SU-DHL-6 (cell line): ENCODE measurements at regions not wholly inside any gene's neighbourhood (a gene's known extent, or its start where the extent isn't known, plus 50 kb on each side); places are given as distances from the start of the nearest gene placed in this dataset.

Source experiments
- H2AFZ ChIP-seq: fragments of 200-600 bp; sonication (generic); 2 replicates; pipeline ENCODE4 v1.6.1; 2014; ENCODE audit warnings: low read depth, mild to moderate bottlenecking, moderate library complexity, mixed read lengths, antibody characterized with exemption, low read length; ENCODE audit not compliant: severe bottlenecking
- H3F3A ChIP-seq: fragments of 200-600 bp; shearing (Covaris generic); 2 replicates; pipeline ENCODE4 v1.6.0; 2016; ENCODE audit warnings: antibody characterized with exemption, mild to moderate bottlenecking; ENCODE audit not compliant: insufficient read depth
- H3K27ac ChIP-seq: fragments of 200-600 bp; sonication (generic); 2 replicates; pipeline ENCODE4 v1.5.1; 2016; ENCODE audit warnings: low read depth, mild to moderate bottlenecking, low read length, moderate library complexity, mixed read lengths
- H3K27me3 ChIP-seq: fragments of 200-600 bp; sonication (generic), shearing (Covaris generic); 2 replicates; pipeline ENCODE4 v1.6.0; 2014; ENCODE audit warnings: mild to moderate bottlenecking, low read length
- H3K36me3 ChIP-seq: fragments of 200-600 bp; sonication (generic); 2 replicates; pipeline ENCODE4 v1.6.1; 2014; ENCODE audit warnings: mild to moderate bottlenecking, low read length, mixed read lengths
- H3K4me2 ChIP-seq: fragments of 300-600, 200-600 bp; shearing (Covaris generic), sonication (generic); 2 replicates; pipeline ENCODE4 v1.6.0; 2014; ENCODE audit warnings: low read length, low read depth, mild to moderate bottlenecking; ENCODE audit not compliant: poor library complexity, severe bottlenecking
- H3K4me3 ChIP-seq: fragments of 200-600 bp; sonication (generic); 2 replicates; pipeline ENCODE4 v1.5.1; 2014; ENCODE audit warnings: antibody characterized with exemption, low read length, mild to moderate bottlenecking, mixed read lengths; ENCODE audit not compliant: insufficient read depth, poor library complexity, severe bottlenecking
- H3K79me2 ChIP-seq: fragments of 200-600 bp; sonication (generic); 2 replicates; pipeline ENCODE4 v1.6.1; 2014; ENCODE audit warnings: mild to moderate bottlenecking, low read length, moderate library complexity; ENCODE audit not compliant: insufficient read depth
- H3K9ac ChIP-seq: fragments of 200-600 bp; sonication (generic); 2 replicates; pipeline ENCODE4 v1.7.0; 2014; ENCODE audit warnings: mild to moderate bottlenecking, low read length
- H3K9me2 ChIP-seq: fragments of 200-600 bp; sonication (generic); replicated peaks from 2 replicates; pipeline ENCODE4 v1.6.1; 2014; ENCODE audit warnings: low read length; ENCODE audit not compliant: insufficient read depth
- H3K9me3 ChIP-seq: fragments of 200-600 bp; sonication (generic); 2 replicates; pipeline ENCODE4 v1.6.1; 2014; ENCODE audit warnings: low read length, mixed read lengths; ENCODE audit not compliant: insufficient read depth
- H4K20me1 ChIP-seq: fragments of 200-600 bp; sonication (generic); 2 replicates; pipeline ENCODE4 v1.6.1; 2014; ENCODE audit warnings: low read depth, mild to moderate bottlenecking, antibody characterized with exemption, low read length, moderate library complexity, mixed read lengths
- CTCF ChIP-seq: fragments of 200-600 bp; sonication (generic); IDR thresholded peaks from one replicate; pipeline ENCODE4 v1.5.1; 2017; ENCODE audit warnings: antibody characterized with exemption, mild to moderate bottlenecking, low read length, moderate library complexity; ENCODE audit not compliant: insufficient read depth, poor library complexity, severe bottlenecking
- EZH2phosphoT487 ChIP-seq: fragments of 200-600 bp; sonication (generic), shearing (Covaris generic); conservative IDR thresholded peaks from 2 replicates; pipeline ENCODE4 v1.6.1; 2018; ENCODE audit warnings: mild to moderate bottlenecking, antibody characterized with exemption, low read length, moderate library complexity, mixed read lengths

- H3K9me3 ChIP-seq, result no peaks in the 10 kb centered on the region
- H2AFZ ChIP-seq, result no peak overlapping the region
- no peak overlapping the region for H3K4me3 ChIP-seq
- no peaks in the 10 kb centered on the region for H4K20me1 ChIP-seq
- no peak overlapping the region for H3K4me2 ChIP-seq
- H3K9ac ChIP-seq, result no peak overlapping the region
- TF ChIP-seq CTCF (no peak), EZH2phosphoT487 (no peak)
- H3K79me2 ChIP-seq, result no peaks in the 10 kb centered on the region
- H3K27me3 ChIP-seq, result no peaks in the 10 kb centered on the region
- H3K27ac ChIP-seq, result no peak overlapping the region
- H3F3A ChIP-seq, result no peaks in the 10 kb centered on the region
- no peaks in the 10 kb centered on the region for H3K36me3 ChIP-seq
- H3K9me2 ChIP-seq, result no peaks in the 10 kb centered on the region; the same call in 1 of the 2 replicates
These were observed 158.5 kb upstream of the ESRRG start for GRCh38 chr1:216881695-216882094.

GRCh38 chr1:216866714-216867113 is 143.5 kb upstream of the ESRRG start:
- no peaks in the 10 kb centered on the region for H3K27me3 ChIP-seq
- H3K4me3 ChIP-seq, result no peak overlapping the region
- H3K9me2 ChIP-seq, result no peaks in the 10 kb centered on the region
- H3K9me3 ChIP-seq, result no peaks in the 10 kb centered on the region
- H3K36me3 ChIP-seq, result no peaks in the 10 kb centered on the region
- H3K27ac ChIP-seq, result no peak overlapping the region
- H3K4me2 ChIP-seq, result no peak overlapping the region
- no peak overlapping the region for H2AFZ ChIP-seq
- H4K20me1 ChIP-seq, result no peaks in the 10 kb centered on the region
- no peak overlapping the region for H3K9ac ChIP-seq
- no peak for TF ChIP-seq CTCF
- TF ChIP-seq EZH2phosphoT487, result no peak
- H3F3A ChIP-seq, result no peaks in the 10 kb centered on the region
- no peaks in the 10 kb centered on the region for H3K79me2 ChIP-seq

GRCh38 chr1:216855810-216856209 is 132.6 kb upstream of the ESRRG start:
- no peaks in the 10 kb centered on the region for H3K27me3 ChIP-seq
- no peaks in the 10 kb centered on the region for H3K9me3 ChIP-seq
- no peaks in the 10 kb centered on the region for H4K20me1 ChIP-seq
- no peak for TF ChIP-seq CTCF
- no peak for TF ChIP-seq EZH2phosphoT487
- no peak overlapping the region for H2AFZ ChIP-seq
- H3F3A ChIP-seq, result no peaks in the 10 kb centered on the region
- H3K79me2 ChIP-seq, result no peaks in the 10 kb centered on the region
- no peaks in the 10 kb centered on the region for H3K9me2 ChIP-seq
- H3K27ac ChIP-seq, result no peak overlapping the region
- no peaks in the 10 kb centered on the region for H3K36me3 ChIP-seq
- H3K9ac ChIP-seq, result no peak overlapping the region
- no peak overlapping the region for H3K4me2 ChIP-seq
- H3K4me3 ChIP-seq, result no peak overlapping the region
